H1 (cell line): ENCODE measurements at regions not wholly inside any gene's neighbourhood (a gene's known extent, or its start where the extent isn't known, plus 50 kb on each side); places are given as distances from the start of the nearest gene placed in this dataset.

Source experiments
- CTCF ChIA-PET: fragments of 300-600 bp; sonication (Branson Sonifier 250); formaldehyde crosslinking; loops from one replicate; lab custom pipeline; 2021; ENCODE audit not compliant: partially characterized antibody; lab: Charles Lee
- POLR2A ChIA-PET: fragments of 300-600 bp; sonication (Branson Sonifier 250); formaldehyde crosslinking; loops from one replicate; lab custom pipeline; 2021; ENCODE audit warnings: inconsistent platforms; ENCODE audit not compliant: partially characterized antibody; lab: Charles Lee
- DNase-seq, 2 experiments: peaks; one replicate each; pipeline versions ENCODE4 v3.0.0 to v3.0.0-alpha.2; 2010 to 2022; ENCODE audit warnings: low spot score in 2 of 2, low read depth in 1 of 2, mixed read lengths in 1 of 2
- FAIRE-seq: peaks from 2 replicates; lab custom pipeline; 2011; peaks lifted over from hg19 to GRCh38; lab: Jason Lieb, UNC
- H2AFZ ChIP-seq: 2 replicates; pipeline ENCODE4 v1.8.1; 2012; ENCODE audit warnings: low read length, inconsistent platforms
- H2AK5ac ChIP-seq: 2 replicates; pipeline ENCODE4 v1.6.1; 2013; ENCODE audit warnings: low read depth, low read length
- H2BK120ac ChIP-seq: replicated peaks from 2 replicates; pipeline ENCODE3; 2013; ENCODE audit warnings: low read depth, low read length, inconsistent platforms
- H2BK12ac ChIP-seq: 2 replicates; pipeline ENCODE4 v1.6.1; 2013; ENCODE audit warnings: low read depth, low read length
- H2BK15ac ChIP-seq: 2 replicates; pipeline ENCODE4 v1.6.1; 2013; ENCODE audit warnings: low read length
- H2BK20ac ChIP-seq: 2 replicates; pipeline ENCODE4 v1.6.1; 2013; ENCODE audit warnings: low read length
- H2BK5ac ChIP-seq: 2 replicates; pipeline ENCODE4 v1.6.1; 2013; ENCODE audit warnings: low read depth, low read length
- H3K14ac ChIP-seq: 2 replicates; pipeline ENCODE4 v1.6.1; 2013; ENCODE audit warnings: inconsistent platforms; ENCODE audit not compliant: insufficient read length
- H3K18ac ChIP-seq: 2 replicates; pipeline ENCODE4 v1.6.1; 2013; ENCODE audit warnings: low read length; ENCODE audit errors: extremely low read depth
- H3K23ac ChIP-seq: 2 replicates; pipeline ENCODE4 v1.6.1; 2013; ENCODE audit warnings: inconsistent platforms; ENCODE audit not compliant: insufficient read length
- H3K23me2 ChIP-seq: 2 replicates; pipeline ENCODE4 v1.6.1; 2013; ENCODE audit warnings: low read depth, low read length
- H3K27ac ChIP-seq: 2 replicates; pipeline ENCODE4 v1.6.1; 2011; ENCODE audit warnings: low read depth, low read length, inconsistent platforms
- H3K27me3 ChIP-seq, 4 experiments: replicated peaks in 1 of 4; 1 replicate in 1 of 4; 2 replicates in 3 of 4; pipeline versions ENCODE4 v1.6.1 to v1.8.1; 2011 to 2013; ENCODE audit warnings: low read length in 3 of 4, mild to moderate bottlenecking in 3 of 4, inconsistent platforms in 2 of 4, mixed read lengths in 2 of 4, moderate library complexity in 1 of 4; ENCODE audit not compliant: control insufficient read depth in 3 of 4, insufficient read depth in 3 of 4; ENCODE audit errors: extremely low read depth in 1 of 4
- H3K36me3 ChIP-seq, 4 experiments: 2 replicates each; pipeline versions ENCODE4 v1.6.1 to v1.8.1; 2011 to 2013; ENCODE audit warnings: mild to moderate bottlenecking in 4 of 4, low read length in 3 of 4, moderate library complexity in 2 of 4, control low read depth in 1 of 4, inconsistent platforms in 1 of 4; ENCODE audit not compliant: insufficient read depth in 4 of 4, control insufficient read depth in 2 of 4
- H3K4ac ChIP-seq: replicated peaks from 2 replicates; pipeline ENCODE3; 2013; ENCODE audit warnings: low read length, low read depth, mixed read lengths, inconsistent platforms; ENCODE audit not compliant: insufficient read length
- H3K4me1 ChIP-seq, 4 experiments: replicated peaks in 1 of 4; 1 replicate in 1 of 4; 2 replicates in 3 of 4; pipeline versions ENCODE4 v1.6.1 to v1.8.1; 2011 to 2013; ENCODE audit warnings: low read length in 3 of 4, inconsistent platforms in 2 of 4, mixed read lengths in 1 of 4; ENCODE audit not compliant: insufficient read depth in 4 of 4, control insufficient read depth in 3 of 4
- H3K4me2 ChIP-seq, 2 experiments: 2 replicates each; pipeline versions ENCODE4 v1.6.1 to v1.8.1; 2011 to 2013; ENCODE audit warnings: low read depth in 2 of 2, low read length in 2 of 2, control low read depth in 1 of 2, inconsistent platforms in 1 of 2, mild to moderate bottlenecking in 1 of 2; ENCODE audit not compliant: insufficient read depth in 1 of 2
- H3K4me3 ChIP-seq, 4 experiments: fragments of 200-600, 300-600 bp in 1 of 4; sonication (generic), shearing (Covaris generic), sonication (Bioruptor Twin) in 1 of 4; 2 replicates each; pipeline versions ENCODE4 v1.5.1 to v1.8.1; 2011 to 2016; ENCODE audit warnings: low read length in 4 of 4, low read depth in 3 of 4, control low read depth in 2 of 4, inconsistent platforms in 2 of 4, mild to moderate bottlenecking in 2 of 4, mixed read lengths in 1 of 4, moderate library complexity in 1 of 4; ENCODE audit not compliant: insufficient read depth in 2 of 4; ENCODE audit errors: extremely low read depth in 1 of 4
- H3K56ac ChIP-seq: replicated peaks from 2 replicates; pipeline ENCODE3; 2013; ENCODE audit warnings: low read depth, mild to moderate bottlenecking, mixed read lengths, low read length, inconsistent platforms; ENCODE audit not compliant: insufficient read length
- H3K79me1 ChIP-seq: 2 replicates; pipeline ENCODE4 v1.6.1; 2013; ENCODE audit warnings: low read depth, low read length, control low read depth
- H3K79me2 ChIP-seq, 2 experiments: 2 replicates each; pipeline versions ENCODE4 v1.6.1 to v1.8.1; 2012 to 2013; ENCODE audit warnings: low read length in 2 of 2, mild to moderate bottlenecking in 2 of 2, inconsistent platforms in 1 of 2; ENCODE audit not compliant: insufficient read depth in 2 of 2, control insufficient read depth in 1 of 2
- H3K9ac ChIP-seq, 4 experiments: replicated peaks in 1 of 4; 1 replicate in 1 of 4; 2 replicates in 3 of 4; pipeline versions ENCODE4 v1.6.1 to v1.8.1; 2011 to 2013; ENCODE audit warnings: low read depth in 3 of 4, low read length in 3 of 4, control low read depth in 2 of 4, mild to moderate bottlenecking in 2 of 4, moderate library complexity in 2 of 4, inconsistent platforms in 1 of 4; ENCODE audit errors: extremely low read depth in 1 of 4
- H3K9me3 ChIP-seq, 2 experiments: 2 replicates each; pipeline versions ENCODE4 v1.6.1 to v1.8.1; 2012 to 2013; ENCODE audit warnings: mild to moderate bottlenecking in 2 of 2, moderate library complexity in 2 of 2, control low read depth in 1 of 2, inconsistent platforms in 1 of 2, low read depth in 1 of 2, low read length in 1 of 2, mixed read lengths in 1 of 2; ENCODE audit not compliant: insufficient read depth in 2 of 2
- H4K20me1 ChIP-seq, 2 experiments: replicated peaks in 1 of 2; 2 replicates each; pipeline versions ENCODE3 to v1.8.1; 2011 to 2013; ENCODE audit warnings: inconsistent platforms in 2 of 2, low read length in 2 of 2, mild to moderate bottlenecking in 1 of 2; ENCODE audit not compliant: insufficient read depth in 2 of 2, control insufficient read depth in 1 of 2
- H4K5ac ChIP-seq: 2 replicates; pipeline ENCODE4 v1.6.1; 2013; ENCODE audit warnings: low read length, low read depth, mixed read lengths, inconsistent platforms; ENCODE audit not compliant: insufficient read length
- H4K8ac ChIP-seq: 2 replicates; pipeline ENCODE4 v1.8.0; 2013; ENCODE audit warnings: mild to moderate bottlenecking, moderate library complexity, low read length, inconsistent platforms; ENCODE audit not compliant: insufficient read depth; ENCODE audit errors: extremely low read depth
- H4K91ac ChIP-seq: replicated peaks from 2 replicates; pipeline ENCODE3; 2013; ENCODE audit warnings: low read length, mixed read lengths, inconsistent platforms; ENCODE audit not compliant: insufficient read length
- BRCA1 ChIP-seq: IDR thresholded peaks from 2 replicates; pipeline ENCODE4 v1.6.1; 2012; ENCODE audit warnings: low read depth, low read length, improper control_type of control experiment
- CTBP2 ChIP-seq: IDR thresholded peaks from 2 replicates; pipeline ENCODE4 v1.7.0; 2011; ENCODE audit warnings: borderline replicate concordance, mild to moderate bottlenecking, moderate library complexity, mixed read lengths, low read length; ENCODE audit not compliant: insufficient read depth, insufficient read length
- EP300 ChIP-seq, 2 experiments: IDR thresholded peaks; 1 replicate in 1 of 2; 2 replicates in 1 of 2; pipeline ENCODE4 v1.6.1; 2011 to 2012; ENCODE audit warnings: low read depth in 2 of 2, low read length in 2 of 2, mild to moderate bottlenecking in 2 of 2, borderline replicate concordance in 1 of 2, inconsistent platforms in 1 of 2, moderate library complexity in 1 of 2
- FOSL1 ChIP-seq: IDR thresholded peaks from 2 replicates; pipeline ENCODE4 v1.6.1; 2011; ENCODE audit warnings: mild to moderate bottlenecking, low read depth, low read length, moderate library complexity; ENCODE audit not compliant: insufficient read depth
- JUND ChIP-seq: IDR thresholded peaks from 2 replicates; pipeline ENCODE4 v1.6.1; 2011; ENCODE audit warnings: mild to moderate bottlenecking, improper control_type of control experiment, low read length
- KDM4A ChIP-seq: IDR thresholded peaks from one replicate; pipeline ENCODE4 v1.7.1; 2012; ENCODE audit warnings: low read depth, mild to moderate bottlenecking, moderate library complexity, low read length, inconsistent platforms; ENCODE audit not compliant: severe bottlenecking
- MAFK ChIP-seq: IDR thresholded peaks from 2 replicates; pipeline ENCODE4 v1.6.1; 2012; ENCODE audit warnings: low read depth, mild to moderate bottlenecking, improper control_type of control experiment, low read length
- RBBP5 ChIP-seq: IDR thresholded peaks from 2 replicates; pipeline ENCODE4 v1.7.1; 2012; ENCODE audit warnings: low read depth, mild to moderate bottlenecking, inconsistent platforms, low read length, moderate library complexity, borderline replicate concordance
- RXRA ChIP-seq: IDR thresholded peaks from 2 replicates; pipeline ENCODE4 v1.6.1; 2011; ENCODE audit warnings: low read depth, mild to moderate bottlenecking, low read length, moderate library complexity; ENCODE audit not compliant: insufficient read depth
- SIN3A ChIP-seq, 2 experiments: IDR thresholded peaks in 1 of 2; conservative IDR thresholded peaks in 1 of 2; 2 replicates each; pipeline ENCODE4 v1.6.1; 2011 to 2012; ENCODE audit warnings: low read length in 2 of 2, improper control_type of control experiment in 1 of 2, low read depth in 1 of 2, mild to moderate bottlenecking in 1 of 2
- SP2 ChIP-seq: IDR thresholded peaks from 2 replicates; pipeline ENCODE4 v1.6.1; 2012; ENCODE audit warnings: mild to moderate bottlenecking, low read length, inconsistent platforms
- SRF ChIP-seq: IDR thresholded peaks from 2 replicates; pipeline ENCODE4 v1.6.1; 2011; ENCODE audit warnings: mild to moderate bottlenecking, low read depth, low read length, moderate library complexity
- TAF7 ChIP-seq: optimal IDR thresholded peaks from 2 replicates; pipeline ENCODE3; 2011; ENCODE audit warnings: low read depth, mild to moderate bottlenecking, inconsistent platforms, low read length, moderate library complexity, borderline replicate concordance
- TBP ChIP-seq: IDR thresholded peaks from 2 replicates; pipeline ENCODE4 v1.6.1; 2011; ENCODE audit warnings: low read depth, low read length, improper control_type of control experiment
- TEAD4 ChIP-seq: IDR thresholded peaks from 2 replicates; pipeline ENCODE4 v1.6.1; 2012; ENCODE audit warnings: low read depth, low read length, inconsistent platforms, mixed read lengths
- WGBS, 2 experiments: shearing (Covaris generic) in 1 of 2; methylation state at CpG; one replicate each; pipeline versions ENCODE4 v1.1.6 to v1.1.7; 2013 to 2015; ENCODE audit warnings: low lambda C conversion rate in 2 of 2, mixed read lengths in 2 of 2, inconsistent platforms in 1 of 2, low coverage in 1 of 2, missing lambda C conversion rate in 1 of 2; ENCODE audit not compliant: insufficient replicate concordance in 2 of 2, insufficient coverage in 1 of 2, insufficient read length in 1 of 2; ENCODE audit errors: extremely low coverage in 1 of 2, missing lambda C conversion rate in 1 of 2; 5-methylcytosine and 5-hydroxymethylcytosine counted together

DNA sequence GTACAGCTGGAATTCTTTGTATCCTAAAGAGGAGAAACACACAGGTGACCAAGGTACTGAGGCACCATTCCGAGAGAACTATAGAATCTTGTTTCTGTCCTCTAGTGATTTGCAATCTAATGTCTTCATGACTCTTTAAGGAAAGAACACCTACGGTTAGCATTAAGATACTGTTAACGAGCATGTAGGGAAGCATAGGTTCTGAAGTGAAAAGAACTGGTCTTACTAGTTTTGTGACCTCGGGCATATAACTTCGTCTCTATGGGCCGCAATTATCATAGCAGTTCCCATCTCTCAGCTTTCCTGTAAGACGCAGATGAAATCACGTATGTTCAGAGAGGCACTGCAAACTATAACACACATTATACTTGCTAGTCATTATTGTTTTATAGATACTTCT, 193.0 kb upstream of the NBEA start:
- DNase-seq, result no peak
- no peak for FAIRE-seq
- Histone ChIP-seq H3K4ac (no peak overlapping the region), H2BK120ac (no peak overlapping the region), H2BK15ac (no peak overlapping the region), H3K4me1 (peaks cover 0 to 6% (median 0%) of the 10 kb centered on the region in 4 experiments; a peak in 3 of 7 replicates), H3K27me3 (no peaks in the 10 kb centered on the region), H3K23me2 (no peaks in the 10 kb centered on the region), H3K79me2 (no peaks in the 10 kb centered on the region), H3K9me3 (no peaks in the 10 kb centered on the region), H3K4me3 (no peak overlapping the region), H2AK5ac (no peak overlapping the region), H3K9ac (no peak overlapping the region), H3K14ac (no peak overlapping the region), H4K8ac (no peak overlapping the region), H4K91ac (no peak overlapping the region), H2AFZ (no peak overlapping the region), H3K27ac (no peak overlapping the region), H3K18ac (no peak overlapping the region), H3K56ac (no peak overlapping the region), H2BK5ac (no peak overlapping the region), H4K20me1 (no peaks in the 10 kb centered on the region), H3K4me2 (peak overlapping the region in 1 of 2 experiments; percentile 1; a peak in 1 of 4 replicates), H2BK20ac (no peak overlapping the region), H3K23ac (no peak overlapping the region), H4K5ac (no peak overlapping the region), H2BK12ac (no peak overlapping the region), H3K79me1 (no peaks in the 10 kb centered on the region), H3K36me3 (no peaks in the 10 kb centered on the region)
- 70% methylated on average over 8 of the region's 8 CpGs; no CpG with 5 or more reads in 1 of the 2 experiments for WGBS, 2 experiments
- ChIA-PET POLR2A (no interaction called here), CTCF (no interaction called here)
- TF ChIP-seq RBBP5, result no peak
- TF ChIP-seq SP2, result no peak
- no peak for TF ChIP-seq TEAD4
- no peak for TF ChIP-seq FOSL1
- TF ChIP-seq KDM4A, result no peak
- TF ChIP-seq TAF7, result no peak
- no peak for TF ChIP-seq SRF
- TF ChIP-seq RXRA, result no peak
- no peak for TF ChIP-seq EP300 (IDR thresholded peaks at IDR 0.05; ENCODE audit: borderline replicate concordance in 1 of 2, low read depth in 2 of 2, low read length in 2 of 2)
- TF ChIP-seq TBP, result no peak
- TF ChIP-seq JUND, result no peak
- no peak for TF ChIP-seq SIN3A (conservative IDR thresholded peaks at IDR 0.05 in 1 of 2, IDR thresholded peaks at IDR 0.05 in 1 of 2; ENCODE audit: low read depth in 1 of 2, low read length in 2 of 2)
- TF ChIP-seq CTBP2, result no peak
- no peak for TF ChIP-seq MAFK
- TF ChIP-seq BRCA1, result no peak
